ENCODE measurements at regions not wholly inside any gene's neighbourhood (a gene's known extent, or its start where the extent isn't known, plus 50 kb on each side); places are given as distances from the start of the nearest gene placed in this dataset.
A peak's percentile ranks its signal among the peaks of the same experiment; 100 is the strongest.

GRCh38 chr11:104658177-104658576, 240.1 kb downstream of the CASP12 start:
- DNase-seq (ENCODE audit: low spot score) (no peak), FAIRE-seq (no peak)

DNA sequence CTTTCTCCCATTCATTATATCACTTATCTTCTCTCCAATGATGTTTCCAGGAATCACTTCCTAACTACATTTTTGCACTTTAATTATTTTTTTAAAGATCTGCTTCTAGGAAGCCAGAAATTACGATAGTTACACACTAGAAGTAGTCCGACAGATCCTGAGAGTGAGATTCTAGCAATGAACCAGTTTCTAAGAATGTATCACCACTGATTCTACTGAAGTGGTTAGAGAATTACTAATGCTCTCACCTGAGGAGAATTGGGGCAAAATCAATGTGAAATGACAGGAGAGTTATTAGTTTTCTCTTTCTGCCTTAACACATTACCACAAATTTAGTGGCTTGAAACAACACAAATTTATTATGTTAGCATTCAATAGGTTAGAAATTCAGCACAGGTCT, 241.2 kb downstream of the CASP12 start:
- FAIRE-seq, result no peak
- no peak for DNase-seq (ENCODE audit: low spot score)

DNA sequence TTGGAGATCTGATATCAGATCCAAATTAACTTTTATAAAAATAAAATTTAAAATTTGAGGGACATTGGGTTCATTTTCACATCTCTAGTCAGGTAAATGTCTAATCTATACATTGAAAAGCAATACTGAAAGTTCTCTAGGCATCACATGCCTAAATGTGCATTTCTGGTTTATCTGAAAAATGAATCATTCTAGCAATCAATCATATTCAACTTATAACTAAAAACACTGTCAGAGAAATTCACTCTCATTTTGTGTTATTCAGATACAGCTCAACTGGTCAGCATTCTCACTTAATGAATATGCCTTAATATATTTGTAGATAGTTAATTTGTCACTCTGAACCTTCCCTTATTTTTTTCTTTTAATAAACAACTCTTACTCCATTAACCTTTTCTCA, 243.2 kb downstream of the CASP12 start:
- FAIRE-seq, result no peak

DNA sequence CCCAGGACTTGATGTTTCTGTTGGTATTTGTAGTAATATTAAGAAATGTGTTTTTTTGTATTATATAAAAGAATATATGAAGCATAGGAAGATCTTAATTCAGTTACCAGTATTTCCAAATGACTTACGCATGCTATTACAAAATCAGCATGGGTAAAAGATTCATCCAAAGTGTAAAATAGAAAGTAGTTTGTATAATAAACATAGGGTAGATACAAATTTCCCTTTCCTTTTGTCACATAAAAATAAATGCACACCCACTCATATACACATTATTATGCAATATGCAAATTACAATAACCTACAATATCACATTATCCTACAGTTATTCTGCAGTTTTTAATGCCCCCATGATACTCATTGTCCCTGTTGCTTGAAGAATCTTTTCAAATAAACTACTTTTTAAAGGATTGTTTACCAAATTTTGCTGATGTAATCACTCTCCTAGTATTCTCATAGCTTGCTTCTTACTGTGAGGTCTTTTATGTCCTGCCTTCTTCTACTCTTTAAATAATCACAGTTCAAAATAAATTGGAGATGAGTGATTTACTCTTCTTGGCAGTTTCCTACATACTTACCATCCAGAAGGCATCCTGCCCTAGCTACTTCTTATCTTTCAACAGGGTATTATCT, 244.0 kb downstream of the CASP12 start:
- FAIRE-seq (no peak), DNase-seq (ENCODE audit: low spot score) (no peak)

More for the DNA sequence above, 243.2 kb downstream of the CASP12 start:
- DNase-seq (ENCODE audit: low spot score), result no peak

- peak; percentile 11 for DNase-seq (ENCODE audit: low spot score)
- no peak for FAIRE-seq
Measured at GRCh38 chr11:104653407-104653806, 244.9 kb downstream of the CASP12 start.

DNA sequence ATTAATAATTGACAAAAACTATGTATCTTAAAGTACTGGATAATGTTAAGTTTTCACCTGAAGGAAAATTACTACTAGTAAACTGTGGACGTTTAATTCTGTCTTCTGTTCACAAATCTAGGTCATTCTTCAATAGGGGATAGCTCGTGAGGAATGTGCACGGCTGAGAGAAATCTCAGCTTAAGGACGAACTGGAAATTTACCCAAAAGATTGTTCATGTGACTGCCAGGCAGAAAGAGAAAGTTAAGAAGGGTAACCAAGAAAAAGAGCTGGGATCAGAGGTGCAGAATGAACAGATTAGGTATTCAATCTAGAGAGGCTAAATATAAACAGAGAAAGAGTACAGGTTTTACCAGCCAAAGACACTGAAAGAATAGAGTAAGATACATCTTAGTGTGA, 245.3 kb downstream of the CASP12 start:
- FAIRE-seq, result no peak
- no peak for DNase-seq (ENCODE audit: low spot score)

GRCh38 chr11:104650234-104650633, 248.0 kb downstream of the CASP12 start:
- DNase-seq (ENCODE audit: low spot score) (no peak), FAIRE-seq (no peak)

- FAIRE-seq, result no peak
Measured at GRCh38 chr11:104649002-104649401, 249.3 kb downstream of the CASP12 start.

GRCh38 chr11:104645261-104646222, 252.7 kb downstream of the CASP12 start:
- no peak for FAIRE-seq
- no peak for DNase-seq (ENCODE audit: low spot score)

More at GRCh38 chr11:104649002-104649401, 249.3 kb downstream of the CASP12 start:
- DNase-seq (ENCODE audit: low spot score), result no peak

DNA sequence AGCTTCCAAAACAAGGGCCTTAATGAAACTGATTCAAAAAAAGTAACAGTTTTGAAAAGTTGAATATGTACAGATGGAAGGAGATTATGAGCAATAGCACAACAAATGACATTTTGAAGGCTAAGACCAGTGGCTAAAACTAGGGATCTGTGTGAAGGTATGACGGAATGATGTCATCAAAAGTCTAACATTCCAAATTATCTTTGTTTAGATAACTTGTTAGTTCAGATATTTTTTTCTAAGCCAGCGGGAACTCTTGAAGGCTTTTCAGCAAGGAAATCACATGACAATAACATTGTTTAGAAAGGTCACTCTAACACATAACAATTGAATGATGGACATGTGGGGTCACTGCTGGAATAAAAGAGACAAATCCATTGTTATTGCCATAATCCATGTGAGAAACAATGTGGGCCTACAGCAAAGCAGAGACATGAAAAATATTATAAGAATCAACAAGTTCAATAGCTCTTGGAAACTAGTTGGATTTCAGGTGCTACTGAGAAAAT, 260.5 kb downstream of the CASP12 start:
- FAIRE-seq, result no peak
- DNase-seq (ENCODE audit: low spot score), result no peak

- FAIRE-seq (no peak), DNase-seq (ENCODE audit: low spot score) (no peak)
Measured at GRCh38 chr11:104633226-104633625, 265.0 kb downstream of the CASP12 start.

DNA sequence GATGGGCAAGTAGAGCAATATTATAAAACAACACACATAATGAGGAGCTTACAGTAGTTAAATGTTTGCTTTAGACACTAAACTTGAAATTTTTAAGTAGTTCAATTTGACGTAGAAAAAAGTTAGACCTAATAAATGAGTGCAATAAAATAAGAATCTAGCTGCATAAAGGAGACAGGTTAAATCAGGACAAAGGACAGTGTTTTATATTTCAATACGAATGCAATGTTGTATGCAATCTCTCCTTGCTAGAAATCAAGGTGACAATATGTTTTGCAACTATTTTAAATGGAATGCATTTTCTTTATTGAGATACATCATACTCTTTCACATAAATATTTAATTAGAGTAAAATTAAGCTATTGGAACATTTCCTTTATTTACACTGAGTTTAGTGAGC, 267.9 kb downstream of the CASP12 start:
- FAIRE-seq (no peak), DNase-seq (ENCODE audit: low spot score) (no peak)

DNA sequence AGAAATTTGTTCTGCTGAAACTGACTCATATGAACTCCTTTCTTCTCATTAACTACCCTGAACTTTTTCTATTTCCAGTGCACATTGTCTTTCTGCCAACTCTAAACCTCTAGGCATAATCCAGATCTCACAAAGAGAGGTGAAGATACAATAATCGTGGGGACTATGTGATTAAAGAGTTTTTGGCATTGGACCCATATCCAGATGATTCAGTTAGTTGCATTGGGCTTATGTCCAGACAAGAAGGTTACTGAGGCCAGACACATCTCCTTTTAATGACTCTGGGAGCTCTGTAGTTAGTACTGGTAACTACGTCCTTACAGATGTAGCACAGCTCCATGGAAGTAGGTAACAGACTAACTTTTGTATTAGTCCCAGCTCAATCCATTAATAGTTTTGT, 273.0 kb downstream of the CASP12 start:
- FAIRE-seq, result no peak
- DNase-seq (ENCODE audit: low spot score), result no peak

- FAIRE-seq, result no peak
- no peak for DNase-seq (ENCODE audit: low spot score)
Measured at GRCh38 chr11:104624021-104624420, 274.2 kb downstream of the CASP12 start.

- no peak for FAIRE-seq
- peak; percentile 6 for DNase-seq (ENCODE audit: low spot score)
Measured at GRCh38 chr11:104623518-104623917, 274.7 kb downstream of the CASP12 start.

DNA sequence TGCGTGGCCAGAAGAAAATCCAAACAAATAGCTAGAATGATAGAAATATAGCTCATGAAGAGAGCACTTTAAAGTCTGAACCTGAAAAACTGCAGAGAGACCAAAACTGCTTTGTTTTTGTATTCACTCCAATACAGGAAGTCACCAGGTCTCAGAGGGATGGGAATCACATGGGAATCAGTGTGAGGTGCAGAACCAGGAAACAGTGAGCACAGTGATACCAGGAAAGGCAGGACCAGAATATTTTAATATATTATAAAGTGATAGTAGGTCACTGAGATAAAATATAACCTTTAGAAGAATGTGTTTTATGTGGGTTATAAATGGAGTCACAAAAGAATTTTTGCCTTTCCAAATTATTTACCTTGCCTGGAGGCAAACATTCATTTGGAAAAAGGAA, 277.3 kb downstream of the CASP12 start:
- no peak for FAIRE-seq
- no peak for DNase-seq (ENCODE audit: low spot score)

GRCh38 chr11:104619751-104620150, 278.5 kb downstream of the CASP12 start:
- FAIRE-seq (no peak), DNase-seq (ENCODE audit: low spot score) (no peak)

DNA sequence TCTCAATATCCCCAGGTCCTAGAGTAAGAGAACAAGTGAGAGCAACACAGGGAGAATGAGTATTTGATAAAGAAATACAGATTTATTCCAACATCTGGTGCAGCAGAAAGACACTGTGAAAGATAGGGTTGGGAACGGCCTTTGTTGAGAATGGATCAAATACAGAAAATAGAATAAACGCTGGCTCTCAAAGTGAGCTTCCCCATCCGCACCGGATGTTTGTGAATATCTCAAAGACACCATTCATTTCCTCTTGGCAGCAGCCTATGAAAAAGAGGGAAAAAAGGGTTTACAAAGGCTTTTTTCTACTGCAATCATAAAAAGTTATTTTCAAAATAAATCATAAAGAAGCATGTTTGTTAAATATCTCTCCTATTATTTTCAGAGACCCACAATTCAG, 279.3 kb downstream of the CASP12 start:
- FAIRE-seq, result no peak
- DNase-seq (ENCODE audit: low spot score), result no peak

DNA sequence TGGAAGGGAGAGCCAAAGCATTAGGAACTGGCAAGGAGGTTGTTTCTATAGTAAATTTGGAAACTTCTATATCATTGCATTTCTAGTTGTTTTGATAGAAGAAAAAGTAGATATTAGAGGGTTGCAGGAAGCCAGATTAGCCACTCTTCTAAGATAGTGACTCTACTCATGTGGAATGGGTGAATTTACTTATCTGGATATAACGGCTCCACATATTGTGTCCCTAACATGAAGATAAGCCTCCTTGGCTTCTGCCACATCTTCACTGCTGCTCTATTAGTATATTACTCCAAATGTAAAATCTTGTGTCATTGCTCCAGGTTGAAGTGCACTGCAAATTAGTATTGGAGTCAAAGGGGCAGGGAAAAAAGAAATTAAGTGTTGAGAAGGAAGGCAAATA, 283.3 kb downstream of the CASP12 start:
- DNase-seq (ENCODE audit: low spot score), result no peak
- no peak for FAIRE-seq

GRCh38 chr11:104614117-104614680, 284.1 kb downstream of the CASP12 start:
- no peak for DNase-seq (ENCODE audit: low spot score)
- FAIRE-seq, result no peak

DNA sequence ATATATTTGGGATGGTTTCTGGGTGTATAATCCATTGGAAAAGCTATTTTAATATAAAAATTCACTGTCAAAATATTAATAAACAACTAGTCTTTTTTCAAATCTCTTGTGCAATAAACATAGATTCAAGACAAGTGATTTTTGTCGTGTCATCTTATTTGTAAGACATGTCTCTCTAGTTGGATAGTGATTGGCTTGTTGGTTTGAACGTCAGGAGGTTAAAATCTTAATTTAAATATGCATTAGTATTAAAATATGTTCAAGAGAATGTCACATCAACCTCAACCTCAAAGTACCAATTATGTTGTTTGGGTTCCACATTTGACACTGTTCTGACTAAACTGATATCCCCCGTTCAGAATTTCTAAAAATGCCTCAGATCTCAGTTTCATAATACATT, 287.6 kb downstream of the CASP12 start:
- DNase-seq (ENCODE audit: low spot score), result no peak
- FAIRE-seq, result no peak

All from urothelium cell line (cell line).